SK-N-SH treated with all-trans-retinoic acid at 6 μM for 48 hours (cell line): ENCODE measurements at regions not wholly inside any gene's neighbourhood (a gene's known extent, or its start where the extent isn't known, plus 50 kb on each side); places are given as distances from the start of the nearest gene placed in this dataset.

ENCODE experiments used
- ARNTL ChIP-seq: fragments of 450-650 bp; formaldehyde crosslinking; IDR thresholded peaks from 2 replicates; pipeline ENCODE4 v1.5.0; 2020; ENCODE audit warnings: low read depth, mild to moderate bottlenecking, moderate library complexity, borderline replicate concordance
- CREB5 ChIP-seq: fragments of 250-450 bp; sonication (Bioruptor Pico); IDR thresholded peaks from 2 replicates; pipeline ENCODE4 v1.5.1; 2020; ENCODE audit warnings: low read depth, mild to moderate bottlenecking, moderate library complexity
- CSDC2 ChIP-seq: fragments of 250-450 bp; sonication (Bioruptor Pico); IDR thresholded peaks from 2 replicates; pipeline ENCODE4 v1.5.0; 2020; ENCODE audit warnings: mild to moderate bottlenecking, moderate library complexity
- ISL1 ChIP-seq: fragments of 250-450 bp; sonication (Bioruptor Pico); IDR thresholded peaks from 2 replicates; pipeline ENCODE4 v2.1.2; 2022; ENCODE audit warnings: mild to moderate bottlenecking, moderate library complexity
- RARB ChIP-seq: fragments of 250-450 bp; sonication (Bioruptor Pico); IDR thresholded peaks from 2 replicates; pipeline ENCODE4 v1.8.0; 2021; ENCODE audit warnings: mild to moderate bottlenecking, moderate library complexity
- TCF4 ChIP-seq: fragments of 250-450 bp; sonication (Bioruptor Pico); IDR thresholded peaks from 2 replicates; pipeline ENCODE4 v1.8.0; 2021; ENCODE audit warnings: mild to moderate bottlenecking, moderate library complexity, borderline replicate concordance
- TOX ChIP-seq: fragments of 250-450 bp; sonication (Bioruptor Pico); IDR thresholded peaks from 2 replicates; pipeline ENCODE4 v1.8.0; 2021; ENCODE audit warnings: mild to moderate bottlenecking, moderate library complexity, borderline replicate concordance
- TSHZ2 ChIP-seq: fragments of 250-450 bp; sonication (Bioruptor Pico); IDR thresholded peaks from 2 replicates; pipeline ENCODE4 v1.5.0; 2020; ENCODE audit warnings: mild to moderate bottlenecking, moderate library complexity
- ZC3H10 ChIP-seq: fragments of 250-450 bp; sonication (Bioruptor Pico); IDR thresholded peaks from 2 replicates; pipeline ENCODE4 v1.5.1; 2021; ENCODE audit warnings: mild to moderate bottlenecking, moderate library complexity
- ZFP3 ChIP-seq: fragments of 250-450 bp; sonication (Bioruptor Pico); IDR thresholded peaks from 2 replicates; pipeline ENCODE4 v1.5.0; 2020; ENCODE audit warnings: mild to moderate bottlenecking, moderate library complexity
- ZFP30 ChIP-seq: fragments of 450-650 bp; formaldehyde crosslinking; IDR thresholded peaks from 2 replicates; pipeline ENCODE4 v1.5.0; 2022; ENCODE audit warnings: mild to moderate bottlenecking, moderate library complexity
- ZNF70 ChIP-seq: fragments of 450-650 bp; formaldehyde crosslinking; IDR thresholded peaks from 2 replicates; pipeline ENCODE4 v1.5.0; 2020; ENCODE audit warnings: mild to moderate bottlenecking, moderate library complexity
- ZNF8 ChIP-seq: fragments of 450-650 bp; formaldehyde crosslinking; IDR thresholded peaks from 2 replicates; pipeline ENCODE4 v1.5.0; 2020; ENCODE audit warnings: mild to moderate bottlenecking, moderate library complexity
- TF ChIP-seq, protein P1 (sequence below): fragments of 250-450 bp; sonication (Bioruptor Pico); IDR thresholded peaks from 2 replicates; pipeline ENCODE4 v1.5.1; 2021; ENCODE audit warnings: mild to moderate bottlenecking, moderate library complexity

GRCh38 chr2:122530814-122531213 lies 775.4 kb downstream of the TSN start:
- TF ChIP-seq TSHZ2 (0 out of 2 replicates have a peak, but pooled peaks have one; percentile 43), CSDC2 (CRISPR knock-in tag) (no peak), TOX (no peak), ZC3H10 (CRISPR knock-in tag) (no peak), ISL1 (CRISPR knock-in tag) (no peak), CREB5 (CRISPR knock-in tag) (no peak), ZFP30 (no peak), ZNF70 (CRISPR knock-in tag) (no peak), ARNTL (CRISPR knock-in tag) (no peak), ZNF8 (CRISPR knock-in tag) (no peak), TCF4 (CRISPR knock-in tag) (peak; percentile 87), RARB (CRISPR knock-in tag) (no peak), ZFP3 (CRISPR knock-in tag) (no peak)
- TF ChIP-seq, protein P1, sequence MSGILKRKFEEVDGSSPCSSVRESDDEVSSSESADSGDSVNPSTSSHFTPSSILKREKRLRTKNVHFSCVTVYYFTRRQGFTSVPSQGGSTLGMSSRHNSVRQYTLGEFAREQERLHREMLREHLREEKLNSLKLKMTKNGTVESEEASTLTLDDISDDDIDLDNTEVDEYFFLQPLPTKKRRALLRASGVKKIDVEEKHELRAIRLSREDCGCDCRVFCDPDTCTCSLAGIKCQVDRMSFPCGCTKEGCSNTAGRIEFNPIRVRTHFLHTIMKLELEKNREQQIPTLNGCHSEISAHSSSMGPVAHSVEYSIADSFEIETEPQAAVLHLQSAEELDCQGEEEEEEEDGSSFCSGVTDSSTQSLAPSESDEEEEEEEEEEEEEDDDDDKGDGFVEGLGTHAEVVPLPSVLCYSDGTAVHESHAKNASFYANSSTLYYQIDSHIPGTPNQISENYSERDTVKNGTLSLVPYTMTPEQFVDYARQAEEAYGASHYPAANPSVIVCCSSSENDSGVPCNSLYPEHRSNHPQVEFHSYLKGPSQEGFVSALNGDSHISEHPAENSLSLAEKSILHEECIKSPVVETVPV (CRISPR knock-in tag) = no peak
